Activated T-cell treated with anti-CD3 and anti-CD28 coated beads, Interleukin-2, amount 50 U/mL, for 72 hours (primary cell): ENCODE measurements at regions not wholly inside any gene's neighbourhood (a gene's known extent, or its start where the extent isn't known, plus 50 kb on each side); places are given as distances from the start of the nearest gene placed in this dataset.

Experiments used
- ATAC-seq, 2 donors: fragments of 150-1000 bp; cut with Tn5 transposase; replicated peaks in 1 of 2; 2 replicates each; pipeline ENCODE4 v1.10.0; 2021; ENCODE audit warnings: moderate library complexity in 2 of 2, mild to moderate bottlenecking in 1 of 2
- DNase-seq, 2 donors: peaks; one replicate each; pipeline ENCODE4 v3.0.0; 2021 to 2022; ENCODE audit warnings: mixed read lengths in 1 of 2
- H3K27ac Mint-ChIP-seq: one replicate; pipeline ENCODE4 v1.8.0; 2022; ENCODE audit warnings: mild to moderate bottlenecking, moderate library complexity, mixed read lengths
- H3K27me3 Mint-ChIP-seq: one replicate; pipeline ENCODE4 v1.8.0; 2022; ENCODE audit warnings: low read depth, mixed read lengths
- H3K36me3 Mint-ChIP-seq, 2 donors: one replicate each; pipeline ENCODE4 v1.8.0; 2022; ENCODE audit warnings: mixed read lengths in 2 of 2, mild to moderate bottlenecking in 1 of 2; ENCODE audit not compliant: insufficient read depth in 2 of 2
- H3K4me1 Mint-ChIP-seq: one replicate; pipeline ENCODE4 v1.8.0; 2022; ENCODE audit warnings: low read depth, mixed read lengths
- H3K4me3 Mint-ChIP-seq, 2 donors: one replicate each; pipeline ENCODE4 v1.8.0; 2022; ENCODE audit warnings: mild to moderate bottlenecking in 2 of 2, mixed read lengths in 2 of 2, moderate library complexity in 2 of 2
- H3K9me3 Mint-ChIP-seq, 2 donors: one replicate each; pipeline ENCODE4 v1.8.0; 2022; ENCODE audit warnings: mixed read lengths in 2 of 2

DNA sequence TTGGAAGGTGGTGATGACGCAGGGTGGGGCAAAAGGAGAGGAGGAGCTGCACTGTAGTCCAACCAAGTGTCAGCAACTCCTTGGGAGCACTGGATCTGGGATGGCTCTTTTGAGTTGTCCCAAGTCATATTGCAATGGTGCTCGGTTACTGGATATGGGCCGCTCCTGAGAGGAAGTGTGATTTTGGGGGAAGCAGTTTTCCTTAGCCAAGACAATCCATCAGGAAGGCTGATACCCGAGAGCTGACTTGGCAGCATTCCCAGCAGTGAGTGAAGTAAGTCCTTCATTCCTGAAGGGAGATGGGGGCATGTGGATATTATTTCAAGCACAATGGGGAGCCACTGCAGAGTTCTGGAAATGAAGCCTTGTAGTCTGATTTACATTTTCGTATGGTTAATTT lies 354.1 kb downstream of the RFPL4B start:
- peaks cover 1 to 2% of the 10 kb centered on the region in 2 donors for H3K36me3 Mint-ChIP-seq
- DNase-seq (no peak), ATAC-seq (no peak)
- peaks cover 3 to 8% of the 10 kb centered on the region in 2 donors for H3K9me3 Mint-ChIP-seq
- no peak overlapping the region for H3K27ac Mint-ChIP-seq
- no peak overlapping the region for H3K4me3 Mint-ChIP-seq
- no peaks in the 10 kb centered on the region for H3K4me1 Mint-ChIP-seq
- no peaks in the 10 kb centered on the region for H3K27me3 Mint-ChIP-seq

GRCh38 chr6:112710710-112711109 lies 363.6 kb downstream of the RFPL4B start:
- Mint-ChIP-seq H3K9me3 (peaks cover 1 to 2% of the 10 kb centered on the region in 2 donors), H3K27ac (no peak overlapping the region), H3K27me3 (no peaks in the 10 kb centered on the region), H3K4me1 (no peaks in the 10 kb centered on the region), H3K4me3 (no peak overlapping the region), H3K36me3 (no peaks in the 10 kb centered on the region)
- DNase-seq = no peak
- ATAC-seq = no peak

DNA sequence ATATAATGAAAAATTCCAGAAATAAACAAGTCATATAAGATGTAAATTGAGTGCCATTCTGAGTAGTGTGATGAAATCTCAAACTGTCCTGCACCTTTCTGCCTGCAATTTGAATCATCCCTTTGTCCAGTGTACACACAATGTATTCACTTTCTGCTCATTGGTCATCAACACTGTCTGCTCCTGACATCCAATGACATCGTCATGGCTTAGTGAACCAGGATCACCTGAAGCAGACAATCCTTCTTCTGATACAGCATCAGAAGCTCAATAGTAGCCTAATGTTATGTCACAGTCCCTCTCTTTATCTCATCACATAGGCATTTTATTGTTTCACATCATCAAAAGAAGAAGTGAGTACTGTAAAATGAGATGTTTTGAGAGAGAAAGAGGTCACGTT lies 366.3 kb downstream of the RFPL4B start:
- H3K4me3 Mint-ChIP-seq = no peak overlapping the region

GRCh38 chr6:112717401-112717800 lies 370.3 kb downstream of the RFPL4B start:
- Mint-ChIP-seq H3K27ac (no peak overlapping the region), H3K27me3 (no peaks in the 10 kb centered on the region), H3K36me3 (no peaks in the 10 kb centered on the region), H3K9me3 (peaks cover 0 to 2% of the 10 kb centered on the region in 2 donors), H3K4me3 (no peak overlapping the region), H3K4me1 (no peaks in the 10 kb centered on the region)
- DNase-seq (no peak), ATAC-seq (no peak)

More for the DNA sequence above, 366.3 kb downstream of the RFPL4B start:
- no peaks in the 10 kb centered on the region for H3K36me3 Mint-ChIP-seq
- no peak for ATAC-seq
- H3K9me3 Mint-ChIP-seq = peaks cover 2 to 3% of the 10 kb centered on the region in 2 donors
- H3K4me1 Mint-ChIP-seq = no peaks in the 10 kb centered on the region
- DNase-seq = no peak
- H3K27ac Mint-ChIP-seq = no peak overlapping the region
- no peaks in the 10 kb centered on the region for H3K27me3 Mint-ChIP-seq

- H3K36me3 Mint-ChIP-seq = no peaks in the 10 kb centered on the region
- no peaks in the 10 kb centered on the region for H3K4me1 Mint-ChIP-seq
- no peaks in the 10 kb centered on the region for H3K27me3 Mint-ChIP-seq
- ATAC-seq (no peak), DNase-seq (no peak)
- H3K4me3 Mint-ChIP-seq = no peak overlapping the region
- H3K9me3 Mint-ChIP-seq = peaks cover 0 to 2% of the 10 kb centered on the region in 2 donors
- no peak overlapping the region for H3K27ac Mint-ChIP-seq
Observed at GRCh38 chr6:112717856-112718255, 370.7 kb downstream of the RFPL4B start.

DNA sequence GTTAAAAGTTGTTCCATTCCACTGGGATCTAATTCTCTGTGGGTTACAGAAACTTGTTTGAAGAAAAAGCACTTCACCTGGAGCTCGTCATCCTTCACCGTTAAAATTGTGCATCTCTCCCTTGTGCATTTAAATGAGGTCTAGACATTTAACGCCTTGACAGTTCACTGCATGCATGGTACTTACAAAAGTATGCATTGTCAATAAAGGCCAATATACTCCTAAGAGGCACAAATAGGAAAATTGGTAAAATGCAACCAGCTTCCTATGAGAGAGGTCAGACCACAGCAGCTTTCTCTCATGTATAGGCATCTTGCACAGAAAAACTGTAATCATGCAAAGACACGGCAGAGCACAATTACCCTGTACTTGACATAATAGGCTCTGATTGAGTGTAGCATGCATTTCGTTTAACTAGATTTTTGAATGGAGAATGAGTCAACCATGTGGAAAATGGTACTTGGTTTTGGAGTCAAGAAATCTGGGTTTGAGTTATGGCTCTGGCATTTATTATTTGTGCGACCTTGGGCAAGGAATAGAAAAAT lies 378.5 kb downstream of the RFPL4B start:
- H3K4me1 Mint-ChIP-seq = no peaks in the 10 kb centered on the region
- no peak for ATAC-seq
- no peaks in the 10 kb centered on the region for H3K36me3 Mint-ChIP-seq
- H3K27me3 Mint-ChIP-seq = no peaks in the 10 kb centered on the region
- H3K27ac Mint-ChIP-seq = no peak overlapping the region
- no peak for DNase-seq
- H3K4me3 Mint-ChIP-seq = no peak overlapping the region
- H3K9me3 Mint-ChIP-seq = no peaks in the 10 kb centered on the region

DNA sequence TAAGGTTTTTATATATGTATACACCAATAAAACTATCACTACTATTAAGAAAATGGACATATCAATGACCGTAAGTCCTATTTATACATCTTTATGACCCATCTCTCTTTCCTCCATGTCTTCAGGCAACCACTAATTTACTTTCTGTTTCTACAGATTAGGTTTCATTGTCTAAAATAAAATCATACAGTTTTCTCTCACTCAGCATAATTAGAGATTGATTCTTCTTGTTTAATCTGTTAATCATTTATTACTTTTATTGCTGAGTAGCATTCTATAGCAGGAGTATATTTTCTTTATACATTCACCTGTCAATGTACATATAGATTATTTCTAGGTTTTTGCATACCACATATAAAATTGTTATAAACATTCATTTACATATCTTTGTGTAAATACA lies 388.0 kb downstream of the RFPL4B start:
- no peaks in the 10 kb centered on the region for H3K4me1 Mint-ChIP-seq
- no peak for ATAC-seq
- no peaks in the 10 kb centered on the region for H3K36me3 Mint-ChIP-seq
- H3K27ac Mint-ChIP-seq = no peak overlapping the region
- H3K9me3 Mint-ChIP-seq = peaks cover 0 to 11% of the 10 kb centered on the region in 2 donors
- no peaks in the 10 kb centered on the region for H3K27me3 Mint-ChIP-seq
- no peak for DNase-seq
- H3K4me3 Mint-ChIP-seq = no peak overlapping the region

DNA sequence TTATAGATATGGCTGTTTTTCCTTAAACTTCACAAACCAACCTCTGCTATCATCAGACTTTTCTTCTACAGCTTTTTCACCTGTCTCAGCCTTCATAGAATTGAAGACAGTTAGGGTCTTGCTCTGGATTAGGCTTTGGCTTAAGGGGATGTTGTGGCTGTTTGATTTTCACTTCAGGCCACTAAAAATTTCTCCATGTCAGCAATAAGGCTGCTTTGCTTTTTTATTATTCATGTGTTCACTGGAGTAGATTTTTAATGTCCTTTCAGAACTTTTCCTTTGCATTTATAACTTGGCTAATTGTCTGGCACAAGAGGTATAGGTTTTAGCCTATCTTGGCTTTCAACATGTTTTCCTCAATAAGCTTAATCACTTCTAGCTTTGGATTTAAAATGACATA lies 392.6 kb downstream of the RFPL4B start:
- H3K4me3 Mint-ChIP-seq = no peak overlapping the region
- H3K27me3 Mint-ChIP-seq = no peaks in the 10 kb centered on the region
- peaks cover 0 to 6% of the 10 kb centered on the region in 2 donors for H3K9me3 Mint-ChIP-seq
- H3K4me1 Mint-ChIP-seq = no peaks in the 10 kb centered on the region
- no peaks in the 10 kb centered on the region for H3K36me3 Mint-ChIP-seq
- H3K27ac Mint-ChIP-seq = no peak overlapping the region
- ATAC-seq (no peak), DNase-seq (no peak)

DNA sequence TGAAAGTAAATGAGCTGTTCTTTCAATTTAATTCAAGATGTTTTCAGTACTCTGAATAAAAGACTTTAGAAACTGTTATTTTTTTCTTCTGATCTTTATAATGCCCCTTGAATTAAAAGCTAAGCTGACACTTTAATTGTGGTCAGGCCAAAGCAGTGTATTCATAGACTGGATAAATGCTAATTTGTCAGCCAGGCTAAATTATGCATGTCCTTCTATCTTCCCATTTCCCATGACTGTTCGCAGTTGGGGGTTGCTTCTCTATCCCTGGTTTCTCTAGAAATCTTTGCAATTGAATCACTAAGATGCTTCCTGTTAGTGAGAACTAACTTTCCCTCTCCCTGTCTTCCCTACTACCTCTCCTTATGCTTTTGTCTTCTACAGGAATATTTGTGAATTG lies 396.2 kb downstream of the RFPL4B start:
- Mint-ChIP-seq H3K27ac (no peak overlapping the region), H3K36me3 (no peaks in the 10 kb centered on the region), H3K4me3 (no peak overlapping the region), H3K4me1 (no peaks in the 10 kb centered on the region), H3K9me3 (peaks cover 0 to under 1% of the 10 kb centered on the region in 2 donors), H3K27me3 (no peaks in the 10 kb centered on the region)
- DNase-seq (no peak), ATAC-seq (no peak)

- H3K36me3 Mint-ChIP-seq = no peaks in the 10 kb centered on the region
Observed at GRCh38 chr6:112744827-112745226, 397.7 kb downstream of the RFPL4B start.

DNA sequence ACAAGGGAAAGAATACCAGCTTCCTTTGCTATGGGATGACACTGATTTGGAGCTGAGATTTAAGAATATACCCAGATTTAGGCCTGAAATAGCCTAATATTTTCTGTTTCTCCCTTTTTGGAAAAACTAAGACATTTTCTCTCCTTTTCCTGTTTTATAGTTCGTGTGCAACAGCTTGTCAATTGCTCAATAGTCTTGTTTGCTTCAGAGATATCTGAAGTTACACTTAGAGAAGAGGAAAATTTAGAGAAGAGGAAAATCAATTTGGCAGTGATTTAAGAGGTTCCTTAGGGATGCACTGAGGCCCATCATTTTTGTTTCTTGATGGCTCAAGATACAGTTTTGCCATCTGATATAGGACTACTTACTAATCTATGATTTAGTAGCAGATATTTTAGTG lies 398.6 kb downstream of the RFPL4B start:
- no peak overlapping the region for H3K4me3 Mint-ChIP-seq
- H3K9me3 Mint-ChIP-seq = peaks cover 0 to 3% of the 10 kb centered on the region in 2 donors
- H3K36me3 Mint-ChIP-seq = no peaks in the 10 kb centered on the region
- H3K27me3 Mint-ChIP-seq = no peaks in the 10 kb centered on the region
- ATAC-seq = no peak
- DNase-seq = no peak
- H3K27ac Mint-ChIP-seq = no peak overlapping the region
- no peaks in the 10 kb centered on the region for H3K4me1 Mint-ChIP-seq

More at GRCh38 chr6:112744827-112745226, 397.7 kb downstream of the RFPL4B start:
- ATAC-seq (no peak), DNase-seq (no peak)
- no peak overlapping the region for H3K4me3 Mint-ChIP-seq
- H3K27me3 Mint-ChIP-seq = no peaks in the 10 kb centered on the region
- H3K27ac Mint-ChIP-seq = no peak overlapping the region
- H3K4me1 Mint-ChIP-seq = no peaks in the 10 kb centered on the region
- peaks cover 0 to 3% of the 10 kb centered on the region in 2 donors for H3K9me3 Mint-ChIP-seq

DNA sequence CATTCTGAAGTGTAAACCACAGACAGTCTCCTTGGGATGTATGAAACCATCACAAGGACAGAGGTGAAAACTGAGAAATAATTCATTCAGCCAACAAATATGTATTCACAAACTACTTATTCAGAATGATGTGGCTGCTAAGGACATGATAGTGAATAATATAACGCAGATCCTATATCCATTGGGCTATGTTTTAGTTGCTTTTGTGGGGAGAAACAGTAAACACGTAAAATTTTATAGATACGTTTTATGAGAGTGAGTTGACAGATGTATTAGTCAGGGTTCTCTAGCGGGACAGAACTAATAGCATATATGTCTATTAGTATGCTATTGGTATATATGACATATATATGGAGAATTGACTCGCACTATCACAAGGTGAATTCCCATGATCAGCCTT lies 402.5 kb downstream of the RFPL4B start:
- Mint-ChIP-seq H3K27ac (no peak overlapping the region), H3K27me3 (no peaks in the 10 kb centered on the region), H3K4me1 (no peaks in the 10 kb centered on the region), H3K4me3 (no peak overlapping the region), H3K9me3 (peaks cover 0 to 6% of the 10 kb centered on the region in 2 donors), H3K36me3 (no peaks in the 10 kb centered on the region)
- DNase-seq (no peak), ATAC-seq (no peak)

GRCh38 chr6:112752305-112752704 lies 405.2 kb downstream of the RFPL4B start:
- no peaks in the 10 kb centered on the region for H3K4me1 Mint-ChIP-seq
- H3K4me3 Mint-ChIP-seq = no peak overlapping the region
- peaks cover 0 to 6% of the 10 kb centered on the region in 2 donors for H3K9me3 Mint-ChIP-seq
- ATAC-seq = no peak
- no peak overlapping the region for H3K27ac Mint-ChIP-seq
- H3K36me3 Mint-ChIP-seq = no peaks in the 10 kb centered on the region
- no peaks in the 10 kb centered on the region for H3K27me3 Mint-ChIP-seq
- DNase-seq = no peak

- Mint-ChIP-seq H3K4me1 (no peaks in the 10 kb centered on the region), H3K27me3 (no peaks in the 10 kb centered on the region), H3K36me3 (no peaks in the 10 kb centered on the region), H3K4me3 (no peak overlapping the region), H3K27ac (no peak overlapping the region), H3K9me3 (peaks cover 0 to 6% of the 10 kb centered on the region in 2 donors)
- no peak for DNase-seq
- ATAC-seq = no peak
Observed at GRCh38 chr6:112752791-112753190, 405.7 kb downstream of the RFPL4B start.
